H54 (cell line): ENCODE measurements at regions not wholly inside any gene's neighbourhood (a gene's known extent, or its start where the extent isn't known, plus 50 kb on each side); places are given as distances from the start of the nearest gene placed in this dataset.

Experiments
- DNase-seq: peaks from one replicate; pipeline ENCODE4 v3.0.0; 2011; ENCODE audit warnings: low spot score, mixed read lengths; ENCODE audit not compliant: insufficient read length
- FAIRE-seq: peaks from 3 replicates; lab custom pipeline; 2011; peaks lifted over from hg19 to GRCh38; lab: Jason Lieb, UNC
- POLR2A ChIP-seq: IDR thresholded peaks from 2 replicates; pipeline ENCODE4 v1.6.1; 2011; ENCODE audit warnings: low read depth, mild to moderate bottlenecking, low read length

GRCh38 chr3:59621037-59621436 lies 571.2 kb upstream of the CFAP20DC start:
- no peak for FAIRE-seq
- no peak for DNase-seq
- no peak for TF ChIP-seq POLR2A

GRCh38 chr3:59620325-59620724 lies 570.5 kb upstream of the CFAP20DC start:
- FAIRE-seq = no peak
- no peak for DNase-seq
- no peak for TF ChIP-seq POLR2A

DNA sequence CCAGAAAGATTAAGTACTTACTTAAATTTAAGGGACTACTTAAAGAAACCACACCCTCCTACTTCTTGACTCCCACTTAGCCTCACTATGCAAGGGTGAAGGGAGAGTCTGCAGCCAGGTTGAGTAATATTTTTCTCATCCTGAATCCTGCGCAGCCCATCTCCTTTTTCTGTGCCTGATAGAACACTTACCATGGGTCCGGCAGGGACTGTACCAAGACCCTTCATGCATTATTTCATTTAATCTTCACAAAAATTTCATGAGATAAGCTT lies 562.6 kb upstream of the CFAP20DC start:
- FAIRE-seq (no peak), DNase-seq (no peak)

DNA sequence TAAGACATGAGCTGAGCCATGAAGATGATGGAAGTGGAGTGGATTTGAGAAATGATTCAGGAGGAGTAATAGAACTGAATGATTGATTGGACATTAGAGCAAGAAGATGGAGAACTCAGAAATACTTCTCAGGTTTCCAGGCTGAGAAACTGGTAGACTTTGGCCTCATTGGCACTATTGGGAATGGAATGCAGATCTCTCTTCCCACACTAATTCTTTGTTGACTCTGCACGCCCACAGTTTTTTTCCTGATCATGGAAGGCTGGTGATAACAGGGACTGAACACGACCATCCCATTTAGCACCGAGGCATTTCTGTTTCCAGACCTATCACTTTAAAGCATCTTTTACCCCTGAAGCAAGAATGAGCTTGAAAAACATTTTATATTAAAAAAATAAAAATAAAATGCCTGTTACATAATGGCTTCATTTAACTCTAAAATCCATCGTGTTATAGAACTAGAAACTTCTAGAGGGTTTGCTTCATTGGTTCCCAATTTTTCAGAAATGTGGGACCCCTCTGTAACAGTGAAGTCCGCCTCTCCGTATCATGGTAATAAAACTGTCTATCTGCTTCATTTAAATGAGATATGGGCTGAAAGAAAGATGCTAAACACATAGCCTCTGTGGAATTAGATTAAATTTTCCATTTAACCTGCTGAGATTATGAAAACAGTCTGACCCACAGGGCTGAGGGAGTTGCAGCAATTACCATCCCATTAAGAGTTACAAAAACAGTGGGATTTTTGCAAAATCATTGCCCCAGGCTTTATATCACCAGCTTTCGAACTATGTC lies 562.0 kb upstream of the CFAP20DC start:
- no peak for DNase-seq
- TF ChIP-seq POLR2A = no peak
- FAIRE-seq = no peak

More for the DNA sequence above, 562.6 kb upstream of the CFAP20DC start:
- no peak for TF ChIP-seq POLR2A

GRCh38 chr3:59609657-59610348 lies 560.0 kb upstream of the CFAP20DC start:
- FAIRE-seq = no peak
- TF ChIP-seq POLR2A = no peak
- DNase-seq = no peak

- no peak for DNase-seq
- no peak for TF ChIP-seq POLR2A
- FAIRE-seq = no peak
These were observed 558.5 kb upstream of the CFAP20DC start for GRCh38 chr3:59608356-59608755.

GRCh38 chr3:59607656-59608055 lies 557.8 kb upstream of the CFAP20DC start:
- no peak for DNase-seq
- FAIRE-seq = no peak
- no peak for TF ChIP-seq POLR2A

- DNase-seq = no peak
- no peak for TF ChIP-seq POLR2A
- no peak for FAIRE-seq
These were observed 556.9 kb upstream of the CFAP20DC start for GRCh38 chr3:59606638-59607266.

GRCh38 chr3:59605944-59606534 lies 556.2 kb upstream of the CFAP20DC start:
- FAIRE-seq (no peak), DNase-seq (no peak)
- no peak for TF ChIP-seq POLR2A

- no peak for DNase-seq
- FAIRE-seq = no peak
- TF ChIP-seq POLR2A = no peak
These were observed 555.5 kb upstream of the CFAP20DC start for GRCh38 chr3:59605318-59605717.

DNA sequence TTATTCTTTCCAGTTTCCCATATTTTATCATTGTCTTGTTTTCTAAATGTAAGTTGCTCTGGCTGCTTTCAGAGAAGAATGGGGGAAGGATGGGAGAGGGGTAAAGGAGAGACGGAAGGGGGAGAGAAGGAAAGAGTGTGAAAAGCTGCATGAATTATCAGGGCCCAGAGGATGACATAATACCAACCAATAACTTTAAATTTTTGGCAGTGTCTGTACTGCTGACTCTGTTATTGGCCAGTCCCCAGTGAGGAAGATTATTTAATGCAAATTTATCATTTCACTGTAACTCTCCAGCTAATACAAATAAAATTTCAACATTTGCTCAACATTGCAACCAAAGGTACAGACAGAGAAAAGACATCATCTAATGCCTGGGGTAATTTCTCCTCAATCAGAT lies 551.7 kb upstream of the CFAP20DC start:
- FAIRE-seq (no peak), DNase-seq (no peak)
- no peak for TF ChIP-seq POLR2A

DNA sequence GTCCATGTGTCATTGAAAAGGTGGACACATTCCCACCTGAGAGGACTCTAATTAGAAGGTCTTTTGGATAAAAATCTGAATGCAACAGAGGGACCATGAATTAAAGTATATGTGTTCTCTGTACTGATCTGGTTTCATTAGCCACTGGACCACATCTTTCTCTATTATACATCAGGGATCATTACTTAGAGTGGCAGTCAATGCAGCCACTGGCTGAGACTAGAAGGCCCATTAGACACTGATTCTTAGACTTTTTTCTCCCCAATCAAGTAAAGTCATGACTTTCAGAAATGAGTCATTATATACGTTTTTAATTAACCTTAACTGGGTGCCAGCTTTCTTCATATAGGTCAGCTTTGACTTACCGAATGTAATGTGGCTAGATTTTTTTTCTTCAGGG lies 550.8 kb upstream of the CFAP20DC start:
- TF ChIP-seq POLR2A = no peak
- no peak for FAIRE-seq
- DNase-seq = no peak

DNA sequence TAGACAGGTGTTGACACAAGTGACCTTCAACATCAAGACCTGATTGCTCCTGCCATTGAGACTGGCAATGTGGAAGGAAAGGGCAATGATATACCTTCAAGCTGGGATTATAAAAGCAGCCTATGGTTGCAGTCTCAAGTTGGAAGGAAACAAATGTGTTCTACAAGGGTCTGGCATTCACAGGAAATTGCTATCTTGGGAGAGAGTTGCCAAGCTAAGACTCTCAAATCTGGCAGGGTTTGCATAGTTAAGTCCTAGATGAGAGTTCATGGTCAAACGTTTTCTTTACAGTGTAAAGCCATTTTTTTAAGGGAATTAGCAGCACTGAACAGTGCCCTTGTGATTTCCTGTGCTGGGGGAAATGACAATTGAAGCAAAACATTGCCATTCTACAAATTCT lies 546.9 kb upstream of the CFAP20DC start:
- FAIRE-seq = no peak
- DNase-seq = no peak

DNA sequence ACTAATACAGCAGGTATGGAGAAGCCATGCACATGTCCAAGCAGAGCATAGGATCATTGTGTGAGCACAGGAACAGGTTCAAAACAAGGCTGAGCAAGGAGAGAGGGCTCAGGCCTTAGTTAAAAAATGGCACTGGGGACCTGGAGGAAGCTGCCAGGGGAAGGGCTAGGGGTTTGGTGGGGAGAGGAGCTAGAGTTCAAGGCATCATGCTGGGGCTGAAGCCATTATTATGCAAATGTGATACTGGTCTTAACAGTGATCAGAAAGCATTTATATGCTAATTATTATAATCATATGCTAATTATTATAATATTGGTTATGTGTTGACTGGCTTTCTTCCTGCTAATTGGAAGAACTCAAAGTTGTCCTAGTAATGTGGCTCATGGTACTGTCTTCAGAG lies 546.0 kb upstream of the CFAP20DC start:
- FAIRE-seq (no peak), DNase-seq (no peak)
- no peak for TF ChIP-seq POLR2A

More for the DNA sequence above, 546.9 kb upstream of the CFAP20DC start:
- TF ChIP-seq POLR2A = no peak

DNA sequence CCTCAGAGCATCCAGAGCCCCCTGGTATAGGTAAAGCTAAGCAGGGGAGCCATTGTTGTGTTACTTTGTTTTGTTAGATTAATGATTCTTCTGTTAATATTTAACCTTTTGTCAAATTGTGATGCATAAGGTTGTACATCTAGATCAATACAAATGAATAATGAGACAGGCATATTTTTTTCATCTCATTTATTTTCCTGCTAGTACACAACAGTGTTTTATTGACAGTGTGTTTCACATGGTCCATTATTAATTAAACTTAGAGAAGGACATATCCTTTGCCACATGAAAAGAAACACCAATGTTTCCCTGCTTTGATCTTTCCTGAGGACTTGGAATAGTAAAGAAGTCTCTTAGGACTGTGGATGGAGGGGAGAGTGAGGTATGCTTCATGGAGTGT lies 543.6 kb upstream of the CFAP20DC start:
- no peak for DNase-seq
- no peak for TF ChIP-seq POLR2A
- FAIRE-seq = no peak
